GM12875 (cell line): ENCODE measurements at regions not wholly inside any gene's neighbourhood (a gene's known extent, or its start where the extent isn't known, plus 50 kb on each side); places are given as distances from the start of the nearest gene placed in this dataset.

ENCODE experiments used
- H3K4me3 ChIP-seq: one replicate; pipeline ENCODE4 v1.5.1; 2011; ENCODE audit warnings: low read depth, low read length, control low read depth
- TF ChIP-seq, protein P1 (sequence below): IDR thresholded peaks from 2 replicates; pipeline ENCODE4 v1.5.1; 2011; ENCODE audit warnings: low read depth, mild to moderate bottlenecking, control low read depth, inconsistent platforms, low read length, moderate library complexity, borderline replicate concordance; ENCODE audit not compliant: insufficient read depth

- TF ChIP-seq, protein P1, sequence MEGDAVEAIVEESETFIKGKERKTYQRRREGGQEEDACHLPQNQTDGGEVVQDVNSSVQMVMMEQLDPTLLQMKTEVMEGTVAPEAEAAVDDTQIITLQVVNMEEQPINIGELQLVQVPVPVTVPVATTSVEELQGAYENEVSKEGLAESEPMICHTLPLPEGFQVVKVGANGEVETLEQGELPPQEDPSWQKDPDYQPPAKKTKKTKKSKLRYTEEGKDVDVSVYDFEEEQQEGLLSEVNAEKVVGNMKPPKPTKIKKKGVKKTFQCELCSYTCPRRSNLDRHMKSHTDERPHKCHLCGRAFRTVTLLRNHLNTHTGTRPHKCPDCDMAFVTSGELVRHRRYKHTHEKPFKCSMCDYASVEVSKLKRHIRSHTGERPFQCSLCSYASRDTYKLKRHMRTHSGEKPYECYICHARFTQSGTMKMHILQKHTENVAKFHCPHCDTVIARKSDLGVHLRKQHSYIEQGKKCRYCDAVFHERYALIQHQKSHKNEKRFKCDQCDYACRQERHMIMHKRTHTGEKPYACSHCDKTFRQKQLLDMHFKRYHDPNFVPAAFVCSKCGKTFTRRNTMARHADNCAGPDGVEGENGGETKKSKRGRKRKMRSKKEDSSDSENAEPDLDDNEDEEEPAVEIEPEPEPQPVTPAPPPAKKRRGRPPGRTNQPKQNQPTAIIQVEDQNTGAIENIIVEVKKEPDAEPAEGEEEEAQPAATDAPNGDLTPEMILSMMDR: no peak
Measured at GRCh38 chr9:80932947-80933780, 756.2 kb downstream of the TLE1 start.

GRCh38 chr9:80932181-80932580 is 757.2 kb downstream of the TLE1 start:
- TF ChIP-seq, protein P1: no peak
- H3K4me3 ChIP-seq: no peak overlapping the region

More at GRCh38 chr9:80932947-80933780, 756.2 kb downstream of the TLE1 start:
- H3K4me3 ChIP-seq: no peak overlapping the region

DNA sequence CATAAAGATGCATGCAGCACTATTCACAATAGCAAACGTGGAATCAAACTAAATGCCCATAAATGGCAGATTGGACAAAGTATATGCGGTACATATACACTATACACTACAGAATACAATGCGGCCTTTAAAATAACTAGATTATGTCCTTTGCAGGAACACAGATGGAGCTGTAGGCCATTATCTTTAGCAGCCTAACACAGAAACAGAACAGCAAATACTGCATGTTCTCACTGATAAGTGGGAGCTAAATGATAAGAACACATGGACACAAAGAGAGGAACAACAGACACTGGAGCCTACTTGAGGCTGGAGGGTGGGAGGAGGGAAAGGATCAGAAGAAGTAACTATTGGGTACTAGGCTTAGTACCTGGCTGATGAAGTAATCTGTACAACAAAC is 758.2 kb downstream of the TLE1 start:
- TF ChIP-seq, protein P1: no peak
- H3K4me3 ChIP-seq: no peak overlapping the region

DNA sequence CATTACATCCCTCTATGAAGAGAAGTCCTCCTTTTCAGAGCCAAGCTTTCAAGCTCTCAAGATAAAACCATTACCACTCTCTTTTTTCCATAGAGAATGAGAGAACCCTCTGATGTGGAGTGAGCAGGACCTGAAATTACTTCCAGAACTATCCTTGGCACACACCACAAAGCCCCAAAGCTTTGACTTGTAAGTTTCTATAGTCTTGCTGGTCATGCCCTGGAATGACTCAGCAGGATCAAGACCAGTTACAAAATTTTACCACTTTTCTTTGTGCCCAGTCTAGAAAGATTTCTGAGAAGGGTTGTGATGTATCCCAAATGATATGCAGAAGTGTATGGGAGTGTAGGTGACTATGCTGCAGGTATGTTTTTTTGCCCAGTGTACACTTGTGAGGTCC is 760.6 kb downstream of the TLE1 start:
- H3K4me3 ChIP-seq: no peak overlapping the region
- TF ChIP-seq, protein P1: no peak

DNA sequence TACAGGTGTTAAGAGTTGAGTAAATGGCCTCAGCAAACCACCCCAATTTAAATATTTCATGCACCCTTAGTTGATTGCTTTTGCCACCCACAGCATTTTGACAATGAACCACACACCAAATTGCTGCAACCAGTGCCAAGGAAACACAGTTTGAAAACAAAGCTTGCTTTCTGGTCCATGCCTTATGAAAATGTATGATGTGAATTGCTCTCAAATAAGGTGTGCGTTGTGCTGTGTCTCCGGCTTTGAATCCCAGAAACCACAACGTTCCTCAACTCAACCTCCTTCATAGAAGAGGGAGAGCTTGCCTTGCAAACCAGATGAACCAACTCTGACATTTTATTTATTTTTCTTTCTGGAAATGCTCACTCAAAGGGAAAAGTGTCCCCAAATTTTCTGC is 762.7 kb downstream of the TLE1 start:
- TF ChIP-seq, protein P1: no peak
- H3K4me3 ChIP-seq: no peak overlapping the region

DNA sequence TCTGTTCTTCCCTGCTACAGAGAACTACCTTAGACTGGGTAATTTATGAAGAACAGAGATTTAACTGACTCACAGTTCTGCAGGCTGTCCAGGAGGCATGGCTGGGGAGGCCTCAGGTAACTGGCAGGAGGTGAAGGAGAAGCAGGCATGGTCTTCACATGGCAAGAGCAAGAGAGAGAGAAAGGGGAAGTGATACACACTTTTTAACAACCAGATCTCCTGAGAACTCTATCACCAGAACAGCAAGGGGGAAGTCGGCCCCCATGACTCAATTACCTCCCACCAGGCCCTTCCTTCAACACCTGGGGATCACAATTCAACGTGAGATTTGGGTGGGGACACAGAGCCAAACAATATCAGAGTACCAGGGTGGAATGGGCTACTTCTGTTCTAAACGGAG is 766.8 kb downstream of the TLE1 start:
- TF ChIP-seq, protein P1: no peak
- H3K4me3 ChIP-seq: no peak overlapping the region

GRCh38 chr9:80906728-80907127 is 782.6 kb downstream of the TLE1 start:
- TF ChIP-seq, protein P1: no peak
- H3K4me3 ChIP-seq: no peak overlapping the region
